Left cardiac atrium (tissue), 4 donors: ENCODE measurements at regions not wholly inside any gene's neighbourhood (a gene's known extent, or its start where the extent isn't known, plus 50 kb on each side); places are given as distances from the start of the nearest gene placed in this dataset.

Experiments used
- ATAC-seq, 2 donors: fragments of 200-7000 bp; cut with Tn5 transposase; one replicate each; pipeline ENCODE4 v1.9.1; 2020; ENCODE audit warnings: mild to moderate bottlenecking in 2 of 2, moderate library complexity in 2 of 2
- DNase-seq: peaks from one replicate; pipeline ENCODE4 v3.0.0-alpha.2; 2020
- intact Hi-C, 2 donors: fragments of 100-400 bp; cut with DNase I; formaldehyde crosslinking; loops; one replicate each; pipeline versions ENCODE4 v1.14.1 to v1.15.1; 2022 to 2023
- donor health status: DM: no; HTN: yes; CAD: no.
- donor health status: DM: no; HTN: yes; CAD: no; lungs with severe emphysema.
- donor health status: DM: yes; HTN: yes; CAD: no.
- donor health status: Dilated cardiomyopathy.

DNA sequence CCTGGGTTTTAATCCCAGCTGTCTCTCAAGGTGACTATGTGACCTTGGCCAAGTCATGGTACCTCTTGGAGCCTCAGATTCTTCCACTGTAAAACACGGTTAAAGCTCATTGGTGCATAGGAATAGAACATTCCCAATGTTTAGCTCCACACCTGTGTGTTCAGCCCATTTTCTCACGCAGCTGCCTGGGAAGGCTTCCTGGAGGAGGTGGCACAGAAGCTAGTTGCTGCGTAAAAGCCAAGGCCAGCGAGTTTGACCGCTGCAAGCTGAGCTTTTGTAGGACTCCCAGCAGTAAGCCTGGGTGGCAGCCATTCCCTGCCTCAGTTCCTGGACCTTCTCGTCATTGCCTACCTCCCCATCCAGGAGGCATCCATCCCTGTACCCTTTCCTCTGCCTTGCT lies 326.6 kb downstream of the RPS24 start:
- intact Hi-C loops = no loop called here
- DNase-seq = no peak
- no peak for ATAC-seq

DNA sequence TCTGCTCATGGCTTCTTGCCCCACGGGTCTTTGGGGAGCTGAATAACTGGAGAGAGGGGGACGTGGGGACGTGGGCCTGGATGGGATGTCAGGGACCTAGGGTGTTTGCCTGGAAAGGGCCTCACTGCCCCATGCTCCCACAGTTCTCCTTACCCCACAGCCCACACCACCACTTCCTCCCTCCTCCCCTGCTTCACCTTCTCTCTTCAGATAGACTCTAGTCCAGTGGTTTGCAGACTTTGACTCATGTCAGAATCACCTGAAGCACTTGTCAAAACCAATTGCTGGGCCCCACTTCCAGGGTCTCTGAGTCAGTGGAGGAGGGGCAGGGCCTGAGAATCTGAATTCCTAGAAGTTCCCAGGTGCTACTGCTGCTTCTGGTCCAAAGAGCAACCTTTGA lies 327.4 kb downstream of the RPS24 start:
- no peak for ATAC-seq
- no peak for DNase-seq
- intact Hi-C loops = no loop called here

DNA sequence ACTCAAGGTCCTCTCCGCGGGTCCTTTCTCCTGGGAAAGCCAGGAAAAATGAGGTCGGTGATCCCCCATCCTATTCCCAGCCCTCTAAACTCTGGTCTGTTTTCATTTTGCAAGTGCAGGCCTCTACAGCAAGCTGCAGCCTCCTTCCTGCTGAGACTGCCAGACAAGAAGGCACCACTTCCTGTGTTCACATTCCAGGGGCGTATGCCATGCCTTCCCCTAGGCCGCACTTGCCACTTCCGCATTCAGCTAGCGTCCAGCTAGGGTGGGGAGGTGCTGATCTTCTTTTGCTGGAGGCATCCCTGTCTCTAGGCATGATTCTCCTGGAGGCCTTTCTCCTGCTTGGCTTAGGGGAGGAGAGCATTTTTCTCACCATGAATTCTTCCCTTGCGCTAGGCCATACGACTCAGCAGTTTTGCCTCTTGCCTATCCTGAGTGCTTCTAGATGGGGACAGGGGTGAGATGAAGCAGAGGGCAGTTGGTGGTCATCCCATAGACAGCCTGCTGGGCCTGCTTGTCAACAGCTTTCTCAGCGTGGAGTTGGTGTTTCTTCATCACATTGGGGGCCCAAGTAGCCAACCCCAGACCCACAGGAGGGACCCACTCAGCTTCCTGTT lies 328.9 kb downstream of the RPS24 start:
- DNase-seq (peak; percentile 50), ATAC-seq (peak; percentile 18 to 49)
- intact Hi-C loops = no loop called here

DNA sequence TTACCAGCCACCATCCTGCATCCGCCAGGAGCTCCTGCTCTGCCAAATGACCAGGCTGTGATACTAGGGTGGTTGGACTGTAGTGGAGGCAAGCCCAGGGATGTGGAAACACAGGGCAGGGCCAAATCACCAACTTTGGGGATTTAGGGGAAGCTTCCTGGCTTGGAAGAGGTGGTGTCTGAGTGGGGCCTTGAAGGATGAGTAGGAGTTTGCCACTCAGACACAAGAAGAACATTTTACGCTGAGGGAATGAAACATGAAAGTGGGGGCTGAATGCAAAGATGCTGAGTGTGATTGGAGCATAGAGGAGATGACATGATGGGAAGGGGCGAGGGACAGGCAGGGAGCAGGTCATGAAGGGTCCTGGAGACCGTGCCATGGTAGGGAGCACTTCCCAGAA lies 329.5 kb downstream of the RPS24 start:
- intact Hi-C loops = no loop called here
- no peak for DNase-seq
- no peak for ATAC-seq

DNA sequence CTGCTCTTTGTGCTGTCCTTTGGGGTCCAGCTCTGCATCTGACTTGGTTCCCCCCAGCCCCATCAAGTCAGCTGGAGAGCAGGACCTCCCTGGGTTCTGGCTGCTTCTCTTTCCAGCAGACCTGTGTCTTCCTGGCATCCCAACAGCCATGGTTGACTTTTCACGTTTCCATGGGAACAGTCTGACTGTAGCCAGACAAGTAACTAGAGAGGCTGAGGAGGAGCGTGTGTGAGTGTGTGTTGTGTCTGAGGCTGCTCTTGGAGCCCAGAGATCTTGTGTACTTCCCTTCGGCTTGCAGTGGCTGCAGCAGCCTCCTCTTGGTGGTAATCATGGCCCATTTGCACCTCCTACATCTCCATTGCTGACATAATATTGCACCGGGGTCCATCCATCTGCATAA lies 332.0 kb downstream of the RPS24 start:
- intact Hi-C loops = no loop called here
- DNase-seq = no peak
- ATAC-seq = no peak

DNA sequence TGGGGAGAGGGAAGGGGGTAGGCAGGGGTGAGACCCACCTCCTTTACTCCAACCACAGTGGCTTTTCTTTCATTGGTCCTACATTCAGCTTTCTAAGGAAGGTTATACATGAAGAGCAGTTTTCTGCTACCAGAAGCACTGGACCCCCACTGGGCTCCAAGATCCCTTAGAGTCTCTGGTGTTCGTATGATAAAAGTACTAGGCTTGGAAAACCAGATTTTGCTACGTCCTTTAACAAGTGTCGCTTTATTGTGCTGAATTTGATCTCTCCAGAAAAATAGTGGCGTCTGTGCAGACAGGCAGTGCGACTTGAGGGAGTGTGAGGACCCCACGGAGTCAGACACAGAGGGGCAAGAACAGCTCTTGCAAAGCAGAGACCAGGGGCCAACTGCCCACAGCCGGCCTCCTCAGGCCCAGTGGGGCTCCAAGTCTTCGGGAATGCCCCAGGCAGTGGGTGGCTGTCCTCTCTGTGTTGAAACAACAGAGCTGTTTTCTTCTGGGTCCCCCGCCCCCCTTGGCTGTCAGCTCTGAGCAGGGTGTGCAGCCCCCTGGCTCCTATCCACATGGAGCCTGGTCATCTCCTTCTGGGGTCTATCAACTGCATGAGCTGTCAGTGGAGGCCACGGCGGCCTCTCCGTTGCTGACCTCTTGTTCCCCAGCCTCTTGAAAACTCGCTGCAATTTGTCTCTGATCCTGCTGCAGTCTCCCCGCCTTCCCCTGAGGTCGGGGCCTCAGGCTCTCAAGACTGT lies 333.2 kb downstream of the RPS24 start:
- intact Hi-C loops = no loop called here
- DNase-seq (no peak), ATAC-seq (peak in 1 of 2 donors; percentile 9)

DNA sequence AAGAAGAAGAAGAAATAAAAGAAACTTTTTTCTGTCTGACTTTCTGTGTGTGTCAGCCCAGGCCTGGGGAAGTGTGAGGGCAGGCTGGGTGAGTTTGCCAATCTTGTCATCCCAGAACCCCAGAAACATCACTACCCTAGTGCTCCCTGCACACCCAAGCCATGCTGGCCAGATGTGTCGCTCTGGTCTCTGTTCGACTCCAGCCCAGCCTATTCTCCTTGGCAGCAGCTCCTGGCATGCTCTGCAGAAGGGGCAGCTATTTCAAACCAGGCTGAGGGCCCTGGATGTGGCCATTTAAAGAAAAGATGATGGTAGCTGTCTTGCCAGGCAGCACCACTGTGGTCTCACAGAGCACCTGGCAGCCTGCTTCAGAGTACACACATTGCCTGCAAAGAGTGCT lies 334.1 kb downstream of the RPS24 start:
- DNase-seq = no peak
- intact Hi-C loops = no loop called here
- ATAC-seq = no peak

DNA sequence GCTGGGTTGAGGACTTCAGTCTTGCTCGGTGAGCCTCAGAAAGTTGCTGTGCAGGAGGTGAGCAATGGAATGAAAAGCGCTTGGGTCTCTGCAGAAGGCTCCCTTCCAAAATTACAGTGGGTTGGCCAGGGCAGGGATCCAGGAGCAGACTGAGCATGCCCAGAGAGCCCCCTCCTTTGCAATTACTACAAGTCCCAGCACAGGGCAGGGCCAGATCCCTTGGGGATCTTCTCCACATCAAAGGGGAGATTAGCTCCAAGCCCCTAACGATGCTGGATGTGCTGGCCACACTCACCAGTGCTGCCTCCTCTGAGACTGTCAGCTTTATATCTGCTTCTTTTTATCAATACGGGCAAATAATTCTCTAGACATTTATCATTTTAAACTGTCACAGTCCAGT lies 337.5 kb downstream of the RPS24 start:
- intact Hi-C loops = no loop called here
- no peak for DNase-seq
- ATAC-seq = peak in 1 of 2 donors; percentile 24

DNA sequence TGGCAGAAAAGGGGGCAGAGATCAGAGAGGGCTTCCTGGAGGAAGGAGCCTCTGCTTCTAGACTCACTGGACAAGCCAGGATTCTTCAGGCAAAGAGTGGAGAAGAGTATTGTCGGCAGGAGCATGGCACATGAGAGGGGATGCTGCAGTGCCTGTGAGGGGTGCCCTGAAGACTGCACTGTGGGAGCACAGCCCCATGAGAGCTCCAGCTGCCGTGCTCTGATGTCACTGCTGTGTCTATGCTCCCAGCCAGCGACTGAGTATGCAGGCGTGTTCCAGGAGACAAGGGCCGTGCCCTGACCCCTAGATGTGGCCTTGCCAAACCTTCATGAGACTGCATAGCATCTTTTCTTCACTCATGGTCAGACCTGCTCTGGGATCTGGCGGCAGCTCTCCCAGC lies 339.1 kb downstream of the RPS24 start:
- intact Hi-C loops = no loop called here
- ATAC-seq = no peak
- DNase-seq = no peak

DNA sequence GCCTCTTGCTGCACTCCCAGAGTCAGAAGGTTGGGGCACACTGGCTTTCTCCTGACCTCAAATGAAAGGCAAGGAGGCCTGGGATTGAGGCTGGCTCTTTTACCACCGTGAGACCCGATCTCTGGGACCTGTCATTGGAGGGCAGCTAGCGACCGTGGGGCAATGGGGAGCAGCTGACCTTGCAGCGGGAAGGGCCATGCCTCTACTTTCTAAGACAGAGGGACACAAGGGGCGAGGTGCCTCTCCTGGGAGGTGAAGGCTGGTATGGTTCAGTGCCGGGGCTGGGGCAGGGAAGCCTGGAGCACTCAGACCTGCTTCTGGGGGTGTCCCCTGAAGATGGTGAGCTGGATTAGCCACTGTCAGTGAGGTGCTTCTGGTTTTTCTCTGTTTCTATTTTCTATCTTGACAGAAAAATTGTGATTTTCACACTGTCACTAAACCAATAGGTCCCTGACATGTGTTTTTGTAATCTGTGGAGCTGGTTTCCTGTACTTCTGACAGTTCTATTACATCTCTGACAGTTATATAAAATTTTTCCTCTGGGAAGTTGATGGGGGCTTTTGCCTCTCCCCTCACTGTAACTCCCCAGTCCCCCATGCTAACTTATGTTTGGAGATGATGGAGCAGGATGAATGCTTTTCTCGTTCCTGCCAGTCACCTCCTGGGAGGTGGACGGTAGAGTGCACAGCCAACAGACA lies 340.8 kb downstream of the RPS24 start:
- ATAC-seq (no peak), DNase-seq (no peak)
- intact Hi-C loops = no loop called here

DNA sequence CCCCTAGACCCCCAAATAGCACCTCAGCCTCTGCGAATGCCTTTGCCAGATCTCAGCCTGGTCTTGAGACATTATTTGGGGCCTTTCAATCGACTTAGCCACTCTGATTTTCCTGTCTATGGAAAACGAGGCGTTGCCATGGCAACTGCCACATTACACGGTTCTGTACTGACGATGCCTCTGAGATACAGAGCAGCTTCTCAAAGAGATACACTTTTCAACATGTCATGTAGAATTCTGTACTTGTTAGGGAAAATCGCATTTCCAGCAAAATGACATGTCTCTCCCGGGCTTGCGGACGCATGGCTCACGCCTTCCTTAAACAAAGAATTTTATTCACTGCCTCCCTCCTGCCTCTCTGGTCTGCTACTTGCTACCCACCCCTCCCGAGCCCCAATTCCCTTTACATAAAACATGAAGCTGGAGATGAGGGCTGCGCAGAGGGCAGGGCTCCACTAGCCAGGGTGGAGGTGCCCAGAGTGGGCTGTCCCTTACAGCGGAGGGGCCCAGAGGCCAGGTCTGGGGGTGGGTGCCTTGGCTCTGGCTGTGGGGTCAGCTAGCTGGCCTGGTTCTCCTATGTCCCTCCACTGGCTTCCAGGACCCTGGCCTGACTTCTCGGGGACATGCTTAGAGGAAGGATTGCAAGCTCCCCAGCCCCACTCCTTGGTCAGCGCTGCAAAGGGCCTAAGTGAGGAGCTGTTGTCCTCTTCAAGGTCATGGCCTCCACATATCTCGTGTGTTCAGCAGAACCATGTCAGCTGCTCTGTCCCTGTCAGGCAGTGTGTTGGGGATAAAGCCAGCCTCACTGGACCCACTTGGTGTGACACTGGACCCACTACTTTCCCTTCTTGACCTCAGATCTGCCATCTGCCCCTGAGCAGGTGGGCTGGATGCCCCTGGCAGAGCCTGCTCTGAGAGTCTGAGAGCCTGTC lies 342.5 kb downstream of the RPS24 start:
- intact Hi-C loops = no loop called here
- ATAC-seq (peak; percentile 17 to 18), DNase-seq (no peak)

DNA sequence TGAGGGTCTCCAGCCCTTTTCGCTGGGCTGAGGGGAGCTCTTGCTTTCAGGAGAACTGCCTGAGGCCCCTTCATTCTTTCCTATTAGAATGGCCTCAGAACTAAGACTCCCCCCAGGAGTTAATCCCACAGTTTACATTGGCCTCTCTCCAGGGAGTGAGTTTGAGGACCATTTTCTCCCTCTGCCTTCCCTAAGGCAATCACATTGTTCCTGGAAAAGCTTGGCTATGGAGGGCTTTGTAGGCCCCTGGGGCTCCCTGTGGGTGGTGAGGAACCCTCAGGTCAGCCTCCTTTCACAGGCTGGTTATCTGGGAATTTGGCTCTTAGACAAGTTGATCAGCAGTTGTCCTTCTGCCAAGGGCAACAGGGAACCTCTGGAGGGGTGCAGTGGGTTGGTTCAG lies 343.7 kb downstream of the RPS24 start:
- ATAC-seq = no peak

DNA sequence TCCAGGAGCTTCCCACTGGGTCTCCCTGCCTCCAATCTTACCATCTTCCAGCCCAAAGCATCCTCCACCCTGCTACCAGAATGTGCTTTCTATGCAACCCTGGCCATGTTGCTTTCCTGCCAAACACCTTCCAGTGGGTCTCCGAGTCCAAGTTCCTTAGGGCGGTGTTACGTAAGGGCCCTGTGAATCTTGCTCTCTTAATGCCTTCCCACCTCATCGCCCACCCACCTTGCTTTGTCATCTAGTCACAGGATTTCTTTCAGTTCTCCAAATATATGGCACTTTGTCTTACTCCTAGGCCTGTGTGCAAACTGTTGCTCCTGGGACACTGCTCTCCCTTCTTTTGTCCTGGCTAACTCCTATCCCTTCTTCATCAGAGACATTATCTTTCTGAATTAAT lies 344.5 kb downstream of the RPS24 start:
- no peak for ATAC-seq
- no peak for DNase-seq
- intact Hi-C loops = no loop called here

More for the DNA sequence above, 343.7 kb downstream of the RPS24 start:
- no peak for DNase-seq
- intact Hi-C loops = no loop called here

DNA sequence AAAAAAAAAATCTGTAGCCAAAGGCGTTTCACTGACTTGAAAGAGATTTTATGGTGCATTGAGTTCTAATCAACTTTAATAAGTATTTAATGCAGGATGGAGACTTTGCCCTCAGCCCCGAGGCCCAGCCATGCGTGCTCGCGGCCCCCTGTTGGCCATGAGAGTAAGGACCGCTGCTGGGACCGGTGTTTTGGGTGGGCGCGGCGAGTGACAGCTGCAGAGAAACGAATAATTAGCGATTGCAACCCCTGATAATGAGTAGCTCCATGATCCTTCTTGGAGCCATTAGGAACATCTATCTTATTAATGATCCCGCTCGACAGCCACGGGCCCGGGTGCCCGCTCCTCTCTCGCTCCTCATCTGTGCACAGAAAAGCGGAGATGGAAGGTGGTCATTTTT lies 347.4 kb downstream of the RPS24 start:
- no peak for DNase-seq
- intact Hi-C loops = loop anchor here in 1 of 2 donors (2.0 kb wide), 1 partner anchor 72 kb away; no protein-coding TSS in a partner anchor
- ATAC-seq = no peak

DNA sequence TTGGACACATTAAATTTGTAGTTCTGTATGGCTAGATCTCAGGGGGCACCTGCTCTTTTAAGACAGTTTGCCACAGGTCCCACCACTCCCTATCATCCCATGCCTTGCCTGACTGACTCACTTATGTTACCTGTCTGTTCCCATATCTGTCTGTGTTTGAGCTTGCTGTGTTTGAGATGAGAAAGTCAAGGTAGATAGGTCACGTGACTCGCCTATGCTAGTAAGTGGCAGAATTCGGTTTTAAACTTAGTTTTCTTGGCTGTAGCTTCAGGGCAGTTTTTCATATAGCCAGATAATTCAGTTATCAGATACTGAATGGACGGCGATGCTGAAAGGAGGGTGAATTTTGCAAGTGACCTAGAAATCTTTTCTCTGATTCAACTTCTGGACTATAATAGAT lies 348.4 kb downstream of the RPS24 start:
- intact Hi-C loops = no loop called here
- ATAC-seq = no peak
- DNase-seq = no peak

DNA sequence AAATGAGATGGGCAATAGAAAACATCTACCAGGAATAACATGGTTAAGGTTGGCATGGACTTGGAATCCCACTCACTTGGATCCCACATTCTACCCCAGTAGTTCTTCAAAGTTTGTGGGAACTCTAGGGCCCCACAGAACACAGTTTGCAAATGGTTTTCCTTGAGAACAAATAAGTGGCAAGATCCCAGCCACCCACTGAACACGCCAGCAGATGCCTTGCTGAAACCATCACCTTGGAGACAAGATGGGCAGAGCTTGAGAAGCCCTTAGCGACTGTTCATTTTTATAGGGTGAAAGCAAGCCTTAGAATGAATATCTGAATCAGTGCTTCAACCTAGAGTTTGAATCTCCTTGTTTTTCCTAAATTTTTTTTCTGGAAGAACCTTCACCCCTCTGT lies 349.1 kb downstream of the RPS24 start:
- no peak for ATAC-seq
- no peak for DNase-seq
- intact Hi-C loops = no loop called here

DNA sequence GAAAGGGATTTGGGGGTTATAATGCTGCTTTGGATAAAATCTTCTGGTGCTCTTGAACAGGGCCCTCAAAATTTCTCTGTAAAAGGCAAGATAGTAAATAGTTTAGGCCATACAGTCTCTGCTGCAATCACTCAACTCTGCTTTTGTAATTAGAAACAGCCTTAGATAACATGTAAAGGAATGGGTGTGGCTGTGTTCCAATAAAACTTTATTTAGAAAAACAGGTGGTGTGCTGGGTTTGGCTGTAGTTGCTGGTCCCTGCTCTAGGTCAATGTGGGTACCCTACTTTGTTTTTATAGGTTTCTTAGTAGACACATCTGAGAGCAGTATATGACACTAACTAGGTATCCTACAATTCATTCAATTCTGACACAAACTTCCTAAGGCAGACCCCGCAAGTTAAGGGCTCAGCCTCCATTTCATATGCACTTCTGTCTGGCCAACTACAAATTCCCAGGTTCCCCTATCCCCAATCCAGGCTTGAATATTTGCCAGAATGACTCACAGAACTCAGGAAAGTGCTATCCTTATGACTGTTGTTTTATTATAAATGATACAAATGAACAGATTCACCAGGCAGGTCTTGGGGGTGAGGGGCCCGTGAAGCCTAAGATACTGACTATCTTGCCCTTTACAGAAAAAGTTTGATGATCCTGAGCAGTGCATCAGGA lies 349.9 kb downstream of the RPS24 start:
- intact Hi-C loops = no loop called here
- DNase-seq (no peak), ATAC-seq (no peak)

DNA sequence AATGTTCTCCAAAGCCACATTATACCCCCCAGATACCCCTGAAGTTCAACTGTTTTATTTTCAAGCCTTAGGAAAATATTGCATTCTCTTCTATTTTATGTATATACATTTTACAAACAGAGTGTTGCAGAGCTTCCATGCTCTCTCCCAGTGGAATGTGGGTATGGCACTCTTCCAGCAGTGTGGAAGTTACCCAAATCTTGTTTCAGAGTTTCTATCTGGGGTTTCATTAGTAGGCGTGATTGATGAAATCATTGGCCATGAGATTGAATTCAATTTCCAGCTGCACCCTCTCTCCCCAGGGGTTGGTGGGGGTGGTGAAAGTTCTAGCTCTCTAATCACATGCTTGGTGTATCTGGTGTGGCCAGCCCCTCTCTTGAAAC lies 350.4 kb downstream of the RPS24 start:
- ATAC-seq = peak in 1 of 2 donors; percentile 48
- intact Hi-C loops = no loop called here
- DNase-seq = no peak

DNA sequence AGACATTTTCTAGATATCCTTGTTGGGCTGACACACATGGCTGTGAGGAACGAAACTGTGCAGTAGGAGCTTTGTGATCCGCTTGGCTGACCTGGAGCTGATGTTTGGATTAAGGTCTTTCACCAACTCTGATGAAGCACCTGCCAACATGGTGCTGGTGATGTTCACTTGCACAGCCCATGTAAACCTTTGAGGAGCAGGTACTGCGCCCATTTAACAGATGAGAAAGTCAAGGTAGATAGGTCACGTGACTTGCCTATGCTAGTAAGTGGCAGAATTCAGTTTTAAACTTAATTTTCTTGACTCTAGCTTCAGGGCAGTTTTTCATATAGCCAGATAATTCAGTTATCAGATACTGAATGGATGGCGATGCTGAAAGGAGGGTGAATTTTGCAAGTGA lies 351.9 kb downstream of the RPS24 start:
- DNase-seq (no peak), ATAC-seq (no peak)
- intact Hi-C loops = no loop called here
